PC-9 (cell line): ENCODE measurements at regions not wholly inside any gene's neighbourhood (a gene's known extent, or its start where the extent isn't known, plus 50 kb on each side); places are given as distances from the start of the nearest gene placed in this dataset.

ENCODE experiments used
- BruUV-seq: library from RNA; stranded (reverse); fragments of 400-500 nt; replicated peaks from 2 replicates; lab custom pipeline; 2021; lab: Mats Ljungman, UMichigan
- CTCF ChIA-PET: fragments of 300-600 bp; sonication (Branson Sonifier 250); formaldehyde crosslinking; loops from one replicate; lab custom pipeline; 2022; ENCODE audit warnings: antibody characterized with exemption; lab: Charles Lee
- POLR2A ChIA-PET: fragments of 300-600 bp; sonication (Branson Sonifier 250); formaldehyde crosslinking; loops from one replicate; lab custom pipeline; 2022; ENCODE audit warnings: antibody characterized with exemption; ENCODE audit not compliant: unreplicated experiment; lab: Charles Lee
- DNase-seq, 2 experiments: peaks; one replicate each; pipeline versions ENCODE4 v3.0.0 to v3.0.0-alpha.2; 2015 to 2022; ENCODE audit warnings: mixed read lengths in 1 of 2
- H2AFZ ChIP-seq: fragments of 200-600 bp; sonication (generic); 2 replicates; pipeline ENCODE4 v1.8.1; 2017; ENCODE audit warnings: antibody characterized with exemption
- H3F3A ChIP-seq: fragments of 200-600 bp; sonication (generic); 2 replicates; pipeline ENCODE4 v1.8.1; 2017; ENCODE audit warnings: antibody characterized with exemption, mild to moderate bottlenecking, low read depth; ENCODE audit not compliant: insufficient read depth
- H3K27ac ChIP-seq: fragments of 200-600 bp; sonication (generic); 2 replicates; pipeline ENCODE4 v1.6.1; 2016; ENCODE audit warnings: mixed run types
- H3K27me3 ChIP-seq: fragments of 200-600 bp; sonication (generic); 2 replicates; pipeline ENCODE4 v1.6.1; 2016; ENCODE audit warnings: low read depth, mixed run types; ENCODE audit not compliant: insufficient read depth
- H3K36me3 ChIP-seq: fragments of 200-600 bp; sonication (generic); 2 replicates; pipeline ENCODE4 v1.6.1; 2016; ENCODE audit warnings: low read depth, mixed run types
- H3K4me1 ChIP-seq: fragments of 200-600 bp; sonication (generic); replicated peaks from 2 replicates; pipeline ENCODE4 v1.6.1; 2016; ENCODE audit warnings: mixed run types; ENCODE audit not compliant: insufficient read depth
- H3K4me2 ChIP-seq: fragments of 200-600 bp; sonication (generic); 2 replicates; pipeline ENCODE4 v1.6.1; 2017; ENCODE audit warnings: mixed run types
- H3K4me3 ChIP-seq: fragments of 200-600 bp; sonication (generic); 2 replicates; pipeline ENCODE4 v1.6.1; 2016; ENCODE audit warnings: mixed run types
- H3K79me2 ChIP-seq: fragments of 200-600 bp; sonication (generic); 2 replicates; pipeline ENCODE4 v1.6.1; 2017; ENCODE audit warnings: low read depth, mixed run types
- H3K9me2 ChIP-seq: fragments of 200-600 bp; sonication (generic); 2 replicates; pipeline ENCODE4 v1.8.1; 2017; ENCODE audit warnings: mild to moderate bottlenecking; ENCODE audit not compliant: insufficient read depth
- H3K9me3 ChIP-seq: fragments of 200-600 bp; sonication (generic); 2 replicates; pipeline ENCODE4 v1.8.1; 2016; ENCODE audit warnings: low read depth; ENCODE audit not compliant: insufficient read depth
- H4K20me1 ChIP-seq: fragments of 200-600 bp; sonication (generic); 2 replicates; pipeline ENCODE4 v1.8.1; 2017; ENCODE audit not compliant: insufficient read depth
- EZH2 ChIP-seq: fragments of 200-600 bp; sonication (generic); IDR thresholded peaks from 2 replicates; pipeline ENCODE4 v1.8.0; 2017; ENCODE audit warnings: antibody characterized with exemption, low read depth
- intact Hi-C: fragments of 100-400 bp; cut with micrococcal nuclease; formaldehyde crosslinking; loops from one replicate; pipeline ENCODE4 v1.10.0; 2022; ENCODE audit not compliant: unreplicated experiment
- TF ChIP-seq, protein P1 (sequence below): fragments of 200-600 bp; sonication (generic); conservative IDR thresholded peaks from 2 replicates; pipeline ENCODE4 v1.6.1; 2017; ENCODE audit warnings: mixed run types, antibody characterized with exemption, mild to moderate bottlenecking, moderate library complexity

DNA sequence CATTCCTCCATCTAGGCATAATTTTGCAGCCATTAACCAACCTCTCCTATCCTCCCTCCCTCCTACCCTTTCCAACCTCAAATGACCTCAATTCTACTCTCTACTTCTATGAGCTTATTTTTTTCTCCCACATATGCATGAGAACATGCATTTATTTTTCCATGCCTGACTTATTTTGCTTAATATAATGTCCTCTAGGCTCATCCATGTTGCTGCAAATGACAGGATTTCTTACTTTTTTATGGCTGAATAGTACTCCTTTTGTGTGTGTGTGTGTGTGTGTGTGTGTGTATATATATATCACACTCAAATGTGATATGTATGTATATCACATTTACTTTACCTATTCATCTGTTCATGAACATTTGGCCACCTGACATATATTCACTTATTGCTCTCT, 339.4 kb downstream of the SIPA1L2 start:
- no peaks in the 10 kb centered on the region for H3K36me3 ChIP-seq
- no peak overlapping the region for H3K27ac ChIP-seq
- H3K4me3 ChIP-seq: no peak overlapping the region
- H2AFZ ChIP-seq: no peak overlapping the region
- no TSS peak for BruUV-seq
- H3K27me3 ChIP-seq: no peaks in the 10 kb centered on the region
- H3K79me2 ChIP-seq: no peaks in the 10 kb centered on the region
- intact Hi-C loops: no loop called here
- H3K9me2 ChIP-seq: no peaks in the 10 kb centered on the region
- POLR2A ChIA-PET: no interaction called here
- no peaks in the 10 kb centered on the region for H4K20me1 ChIP-seq
- no peak for DNase-seq
- CTCF ChIA-PET: interaction anchor here (0.6 kb wide), 1 partner anchor 24 kb away, joined by 3 read pairs; no protein-coding TSS in a partner anchor
- no peaks in the 10 kb centered on the region for H3K4me1 ChIP-seq
- H3K9me3 ChIP-seq: no peaks in the 10 kb centered on the region
- H3K4me2 ChIP-seq: no peak overlapping the region
- TF ChIP-seq, protein P1, sequence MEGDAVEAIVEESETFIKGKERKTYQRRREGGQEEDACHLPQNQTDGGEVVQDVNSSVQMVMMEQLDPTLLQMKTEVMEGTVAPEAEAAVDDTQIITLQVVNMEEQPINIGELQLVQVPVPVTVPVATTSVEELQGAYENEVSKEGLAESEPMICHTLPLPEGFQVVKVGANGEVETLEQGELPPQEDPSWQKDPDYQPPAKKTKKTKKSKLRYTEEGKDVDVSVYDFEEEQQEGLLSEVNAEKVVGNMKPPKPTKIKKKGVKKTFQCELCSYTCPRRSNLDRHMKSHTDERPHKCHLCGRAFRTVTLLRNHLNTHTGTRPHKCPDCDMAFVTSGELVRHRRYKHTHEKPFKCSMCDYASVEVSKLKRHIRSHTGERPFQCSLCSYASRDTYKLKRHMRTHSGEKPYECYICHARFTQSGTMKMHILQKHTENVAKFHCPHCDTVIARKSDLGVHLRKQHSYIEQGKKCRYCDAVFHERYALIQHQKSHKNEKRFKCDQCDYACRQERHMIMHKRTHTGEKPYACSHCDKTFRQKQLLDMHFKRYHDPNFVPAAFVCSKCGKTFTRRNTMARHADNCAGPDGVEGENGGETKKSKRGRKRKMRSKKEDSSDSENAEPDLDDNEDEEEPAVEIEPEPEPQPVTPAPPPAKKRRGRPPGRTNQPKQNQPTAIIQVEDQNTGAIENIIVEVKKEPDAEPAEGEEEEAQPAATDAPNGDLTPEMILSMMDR: no peak
- no peak for TF ChIP-seq EZH2
- no peaks in the 10 kb centered on the region for H3F3A ChIP-seq

DNA sequence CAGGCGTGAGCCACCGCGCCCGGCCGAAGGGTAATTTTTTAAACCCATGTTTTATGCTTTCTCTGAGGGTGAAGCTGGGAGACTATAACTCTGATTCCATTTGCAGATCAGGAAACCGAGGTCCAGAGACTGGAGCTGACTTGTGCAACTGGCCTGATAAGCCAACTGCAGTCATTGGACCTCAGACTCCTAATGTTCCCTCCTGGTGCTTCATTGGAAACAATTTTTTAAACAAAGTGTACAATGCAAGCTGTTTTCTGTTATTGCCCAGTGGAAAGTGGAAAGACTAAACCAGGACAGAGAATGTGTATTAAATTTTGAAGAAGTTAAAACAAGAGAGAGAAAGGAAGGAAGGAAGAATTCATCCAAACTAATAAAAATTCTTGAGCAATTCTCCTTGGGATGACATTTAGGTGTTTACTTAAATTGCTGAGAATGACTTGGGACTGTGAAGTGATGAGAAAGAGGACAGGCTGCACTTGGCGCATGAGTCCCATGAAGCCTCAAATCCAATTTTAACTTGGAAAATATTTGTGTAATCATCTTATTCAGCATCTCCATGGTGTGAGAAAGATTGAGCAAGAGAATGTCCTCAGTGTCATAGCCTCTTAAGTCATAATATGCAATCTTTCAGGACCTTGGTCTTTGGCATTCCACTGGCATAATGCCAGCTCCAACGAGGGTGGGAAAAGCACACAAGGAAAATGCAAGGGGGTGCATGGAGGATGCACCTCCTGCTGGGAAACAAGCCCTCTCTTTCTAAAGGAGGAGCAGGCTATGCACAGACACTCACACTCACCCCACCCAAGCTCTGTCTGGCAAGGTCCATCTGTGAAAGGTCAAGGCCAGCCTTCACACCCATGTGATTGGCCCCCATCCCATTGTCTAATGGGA, 342.0 kb downstream of the SIPA1L2 start:
- Histone ChIP-seq H3K36me3 (no peaks in the 10 kb centered on the region), H3K4me1 (no peaks in the 10 kb centered on the region), H3K9me3 (no peaks in the 10 kb centered on the region), H3K4me3 (no peak overlapping the region), H2AFZ (no peak overlapping the region), H3F3A (no peaks in the 10 kb centered on the region), H3K9me2 (no peaks in the 10 kb centered on the region), H3K27ac (no peak overlapping the region), H4K20me1 (no peaks in the 10 kb centered on the region), H3K4me2 (no peak overlapping the region), H3K79me2 (no peaks in the 10 kb centered on the region), H3K27me3 (no peaks in the 10 kb centered on the region)
- TF ChIP-seq EZH2: no peak
- TF ChIP-seq, protein P1: no peak
- no TSS peak for BruUV-seq
- intact Hi-C loops: no loop called here
- DNase-seq: no peak
- CTCF ChIA-PET: no interaction called here
- POLR2A ChIA-PET: no interaction called here

DNA sequence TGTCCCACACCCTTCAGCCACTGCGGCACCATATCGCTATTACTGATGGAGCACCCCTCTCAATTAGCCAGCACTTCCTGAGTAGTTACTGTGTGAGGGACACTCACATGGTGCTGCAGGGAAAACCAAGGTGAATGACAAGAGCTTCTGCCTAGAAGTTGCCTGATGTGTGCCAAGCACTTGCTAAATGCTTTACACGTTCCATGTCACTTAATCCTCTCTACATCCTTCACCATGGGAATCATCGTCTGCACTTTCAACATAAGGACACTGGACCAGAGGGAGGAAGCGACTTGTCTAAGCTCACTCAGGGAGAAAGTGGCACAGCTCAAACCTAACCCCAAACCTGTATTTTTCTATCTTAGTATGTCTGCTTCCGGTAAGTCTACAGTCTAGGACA, 344.8 kb downstream of the SIPA1L2 start:
- no peak for DNase-seq
- ChIA-PET POLR2A (no interaction called here), CTCF (no interaction called here)
- intact Hi-C loops: no loop called here
- H3K4me3 ChIP-seq: no peak overlapping the region
- H3K9me2 ChIP-seq: no peaks in the 10 kb centered on the region
- BruUV-seq: no TSS peak
- no peaks in the 10 kb centered on the region for H3F3A ChIP-seq
- no peaks in the 10 kb centered on the region for H3K36me3 ChIP-seq
- no peaks in the 10 kb centered on the region for H3K79me2 ChIP-seq
- H3K9me3 ChIP-seq: no peaks in the 10 kb centered on the region
- no peak for TF ChIP-seq EZH2
- TF ChIP-seq, protein P1: no peak
- no peak overlapping the region for H2AFZ ChIP-seq
- no peaks in the 10 kb centered on the region for H3K4me1 ChIP-seq
- H3K27me3 ChIP-seq: peaks cover 22% of the 10 kb centered on the region; the same call in 1 of the 2 replicates
- no peaks in the 10 kb centered on the region for H4K20me1 ChIP-seq
- no peak overlapping the region for H3K4me2 ChIP-seq
- no peak overlapping the region for H3K27ac ChIP-seq
